AG04450 (cell line): ENCODE measurements at regions not wholly inside any gene's neighbourhood (a gene's known extent, or its start where the extent isn't known, plus 50 kb on each side); places are given as distances from the start of the nearest gene placed in this dataset.
A peak's percentile ranks its signal among the peaks of the same experiment; 100 is the strongest.
"Not testable (repeated sequence)": the region's sequence is repeated elsewhere in the genome, so short reads cannot be mapped to it uniquely, and the experiment has no call there.

Experiments used
- CTCF ChIA-PET: fragments of 300-600, 350-600 bp; formaldehyde crosslinking; extraction: SDS; loops from one replicate; lab custom pipeline; 2022; ENCODE audit warnings: antibody characterized with exemption, inconsistent platforms; lab: Charles Lee
- POLR2A ChIA-PET: fragments of 350-600 bp; formaldehyde crosslinking; extraction: SDS; loops from one replicate; lab custom pipeline; 2021; ENCODE audit warnings: antibody characterized with exemption, inconsistent platforms; lab: Yijun Ruan, JAX
- DNase-seq: peaks from one replicate; pipeline ENCODE4 v3.0.0-alpha.2; 2011; ENCODE audit warnings: low read depth, low spot score
- H3K27ac ChIP-seq: one replicate; pipeline ENCODE4 v1.5.1; 2012; ENCODE audit warnings: low read depth, low read length, control low read depth
- H3K27me3 ChIP-seq: one replicate; pipeline ENCODE4 v1.6.0; 2012; ENCODE audit warnings: low read length; ENCODE audit not compliant: control insufficient read depth, insufficient read depth
- H3K4me3 ChIP-seq: 2 replicates; pipeline ENCODE4 v1.5.1; 2011; ENCODE audit warnings: mild to moderate bottlenecking, low read depth, low read length, control low read depth
- H3K9me3 ChIP-seq: 2 replicates; pipeline ENCODE4 v1.5.1; 2012; ENCODE audit warnings: low read length; ENCODE audit not compliant: control insufficient read depth, insufficient read depth

- H3K9me3 ChIP-seq, H3K27me3 ChIP-seq, H3K4me3 ChIP-seq, CTCF ChIA-PET, H3K27ac ChIP-seq, DNase-seq: not testable (repeated sequence)
- POLR2A ChIA-PET = interaction anchor here (0.7 kb wide), 1 partner anchor 1525 kb away, joined by 8 read pairs; no protein-coding TSS in a partner anchor
Observed at GRCh38 chr15:44817797-44818196, 81.5 kb downstream of the TRIM69 start.

- DNase-seq, H3K4me3 ChIP-seq, H3K27me3 ChIP-seq, H3K9me3 ChIP-seq, CTCF ChIA-PET, H3K27ac ChIP-seq: not testable (repeated sequence)
- POLR2A ChIA-PET = interaction anchor here (0.6 kb wide), 1 partner anchor 188 kb away, joined by 3 read pairs; no protein-coding TSS in a partner anchor
Observed at GRCh38 chr15:44819331-44819987, 83.1 kb downstream of the TRIM69 start.

- H3K27me3 ChIP-seq, H3K4me3 ChIP-seq, H3K9me3 ChIP-seq, H3K27ac ChIP-seq, POLR2A ChIA-PET, CTCF ChIA-PET, DNase-seq: not testable (repeated sequence)
Observed at GRCh38 chr15:44820535-44820934, 84.2 kb downstream of the TRIM69 start.

- DNase-seq, POLR2A ChIA-PET, H3K9me3 ChIP-seq, H3K4me3 ChIP-seq, H3K27me3 ChIP-seq, H3K27ac ChIP-seq, CTCF ChIA-PET: not testable (repeated sequence)
Observed at GRCh38 chr15:44820967-44821366, 84.6 kb downstream of the TRIM69 start.

- H3K27ac ChIP-seq, CTCF ChIA-PET, POLR2A ChIA-PET, H3K4me3 ChIP-seq, H3K9me3 ChIP-seq, DNase-seq, H3K27me3 ChIP-seq: not testable (repeated sequence)
Observed at GRCh38 chr15:44824277-44825145, 88.2 kb downstream of the TRIM69 start.

GRCh38 chr15:44826583-44826982 is 90.3 kb downstream of the TRIM69 start:
- H3K9me3 ChIP-seq, POLR2A ChIA-PET, CTCF ChIA-PET, H3K27me3 ChIP-seq, DNase-seq, H3K27ac ChIP-seq, H3K4me3 ChIP-seq: not testable (repeated sequence)

- H3K4me3 ChIP-seq, H3K27me3 ChIP-seq, DNase-seq, POLR2A ChIA-PET, H3K9me3 ChIP-seq, CTCF ChIA-PET: not testable (repeated sequence)
- peak overlapping the region; percentile 61 for H3K27ac ChIP-seq
Observed at GRCh38 chr15:44828229-44828914, 92.0 kb downstream of the TRIM69 start.

- POLR2A ChIA-PET, H3K27me3 ChIP-seq, H3K27ac ChIP-seq, CTCF ChIA-PET, DNase-seq, H3K9me3 ChIP-seq, H3K4me3 ChIP-seq: not testable (repeated sequence)
Observed at GRCh38 chr15:44829150-44829549, 92.8 kb downstream of the TRIM69 start.

GRCh38 chr15:44830692-44831408 is 94.5 kb downstream of the TRIM69 start:
- POLR2A ChIA-PET, CTCF ChIA-PET, H3K27ac ChIP-seq, DNase-seq, H3K9me3 ChIP-seq, H3K4me3 ChIP-seq, H3K27me3 ChIP-seq: not testable (repeated sequence)

- H3K4me3 ChIP-seq, H3K9me3 ChIP-seq, H3K27me3 ChIP-seq, H3K27ac ChIP-seq, POLR2A ChIA-PET, DNase-seq, CTCF ChIA-PET: not testable (repeated sequence)
Observed at GRCh38 chr15:44831409-44831741, 95.0 kb downstream of the TRIM69 start.

- CTCF ChIA-PET = not testable (repeated sequence)
Observed at GRCh38 chr15:44832133-44832532, 95.8 kb downstream of the TRIM69 start.

More at GRCh38 chr15:44832133-44832532, 95.8 kb downstream of the TRIM69 start:
- H3K9me3 ChIP-seq, H3K27ac ChIP-seq, H3K27me3 ChIP-seq, DNase-seq, POLR2A ChIA-PET, H3K4me3 ChIP-seq: not testable (repeated sequence)
